HG03097 (cell line): ENCODE measurements at regions not wholly inside any gene's neighbourhood (a gene's known extent, or its start where the extent isn't known, plus 50 kb on each side); places are given as distances from the start of the nearest gene placed in this dataset.

Experiments used
- ATAC-seq: cut with Tn5 transposase; IDR thresholded peaks from one replicate; pipeline ENCODE4 v1.9.1; 2021; ENCODE audit not compliant: unreplicated experiment, low FRiP score

DNA sequence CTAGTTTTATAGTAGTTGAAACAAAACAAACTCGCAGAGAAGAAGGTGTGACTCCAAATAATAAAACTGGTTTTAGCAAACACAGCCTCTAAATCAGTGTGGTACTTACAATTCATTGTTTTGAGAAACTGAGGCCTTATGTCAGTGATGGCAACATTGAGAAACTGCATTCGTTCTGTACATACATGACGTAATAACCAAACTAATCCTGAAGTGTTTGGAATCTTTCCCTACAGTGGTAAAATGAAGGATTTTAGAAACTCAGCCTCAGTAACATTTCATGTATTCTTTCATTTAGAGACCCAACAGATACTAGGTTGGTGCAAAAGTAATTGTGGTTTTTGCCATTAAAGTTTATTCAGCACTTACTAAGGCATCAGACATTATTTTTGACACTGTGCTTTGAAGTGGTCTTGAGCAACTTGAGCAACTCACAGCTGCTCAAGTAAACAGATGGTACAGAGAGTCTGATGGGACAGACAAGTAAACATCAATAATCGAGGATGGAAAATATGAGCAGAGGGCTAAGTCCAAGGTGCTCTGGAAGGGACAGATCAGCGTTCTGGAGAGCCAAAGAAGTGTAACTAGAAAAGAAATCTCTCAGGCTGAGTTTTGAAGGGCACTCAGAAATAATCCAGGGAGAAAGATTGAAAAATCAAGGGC lies 390.8 kb upstream of the BOD1L1 start:
- ATAC-seq = no peak

DNA sequence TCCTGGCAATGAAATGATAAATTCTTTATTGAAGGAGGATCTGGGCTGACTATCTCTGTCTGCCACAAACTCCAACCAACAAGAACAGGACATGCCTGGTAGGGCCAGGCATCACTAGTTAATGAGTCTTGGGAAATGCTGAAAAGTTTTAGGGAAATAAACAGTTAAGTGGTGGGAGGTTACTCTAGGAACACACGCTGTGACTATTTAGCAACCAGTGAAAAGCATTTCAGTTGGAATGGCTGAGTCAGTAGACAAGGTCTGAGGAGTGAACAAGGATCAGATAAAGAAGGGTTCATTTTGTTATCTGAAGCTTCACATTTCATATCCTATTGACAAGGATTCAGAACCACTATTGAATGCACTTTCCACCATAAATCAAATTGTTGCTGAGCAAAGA lies 394.9 kb upstream of the BOD1L1 start:
- no peak for ATAC-seq

GRCh38 chr4:14023036-14023435 lies 395.5 kb upstream of the BOD1L1 start:
- no peak for ATAC-seq

DNA sequence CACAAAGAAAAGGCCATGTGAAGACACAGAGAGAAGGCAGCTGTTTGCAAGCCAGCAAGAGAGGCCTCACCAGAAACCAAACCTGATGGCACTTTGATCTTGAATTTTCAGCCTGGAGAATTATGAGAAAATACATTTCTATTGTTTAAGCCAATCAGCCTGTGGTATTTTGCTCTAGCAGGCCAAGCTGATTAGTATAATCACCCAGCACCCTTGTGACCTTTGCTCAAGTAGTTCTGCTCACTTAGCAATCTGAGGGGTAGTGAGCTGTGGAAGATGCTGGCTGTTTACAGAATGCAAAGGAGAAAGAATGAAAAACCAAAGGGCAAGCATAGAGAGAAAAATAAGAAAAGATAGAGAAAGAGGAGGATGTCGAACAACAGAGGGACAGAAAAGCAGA lies 396.4 kb upstream of the BOD1L1 start:
- ATAC-seq = no peak

GRCh38 chr4:14025111-14025510 lies 397.6 kb upstream of the BOD1L1 start:
- ATAC-seq = no peak

DNA sequence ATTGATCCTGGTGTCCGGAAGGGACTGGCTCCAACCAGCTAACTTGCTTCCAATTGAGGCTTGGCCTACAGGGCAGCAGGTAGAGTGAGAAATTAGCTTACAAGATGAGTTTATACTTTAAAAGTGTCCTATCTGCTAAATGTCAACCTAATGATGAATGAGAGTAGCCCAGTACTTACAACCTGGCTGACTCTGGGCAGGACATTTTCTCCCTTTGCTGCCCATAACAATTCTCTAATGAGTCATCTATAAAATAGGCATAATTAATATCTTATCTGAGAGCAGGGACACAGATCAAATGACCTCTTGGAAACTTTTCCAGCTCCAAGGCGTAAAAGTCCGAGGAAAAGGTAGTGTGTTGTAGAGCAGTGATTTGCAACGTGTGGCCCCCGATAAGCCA lies 398.4 kb upstream of the BOD1L1 start:
- ATAC-seq = no peak

DNA sequence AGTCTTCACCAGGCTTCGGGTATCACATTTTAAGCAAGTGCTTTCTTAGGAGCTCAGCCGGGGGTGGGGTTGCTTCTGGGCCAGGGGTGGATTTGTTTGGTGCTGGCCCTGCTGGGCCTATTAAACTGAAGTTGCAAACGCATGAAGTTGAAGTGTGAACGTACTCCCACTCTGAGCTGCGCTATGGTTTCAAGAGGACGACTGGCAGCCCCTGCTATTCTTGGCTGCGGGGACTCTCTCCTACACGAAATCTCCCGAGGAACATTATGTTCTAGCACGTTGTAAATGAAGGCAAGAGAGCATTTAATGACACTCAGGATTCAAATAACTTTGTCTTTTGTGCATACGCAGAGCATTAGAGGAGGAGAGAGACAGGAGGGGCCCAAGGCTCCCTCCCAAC lies 401.3 kb upstream of the BOD1L1 start:
- no peak for ATAC-seq

GRCh38 chr4:14035076-14035475 lies 407.6 kb upstream of the BOD1L1 start:
- no peak for ATAC-seq

DNA sequence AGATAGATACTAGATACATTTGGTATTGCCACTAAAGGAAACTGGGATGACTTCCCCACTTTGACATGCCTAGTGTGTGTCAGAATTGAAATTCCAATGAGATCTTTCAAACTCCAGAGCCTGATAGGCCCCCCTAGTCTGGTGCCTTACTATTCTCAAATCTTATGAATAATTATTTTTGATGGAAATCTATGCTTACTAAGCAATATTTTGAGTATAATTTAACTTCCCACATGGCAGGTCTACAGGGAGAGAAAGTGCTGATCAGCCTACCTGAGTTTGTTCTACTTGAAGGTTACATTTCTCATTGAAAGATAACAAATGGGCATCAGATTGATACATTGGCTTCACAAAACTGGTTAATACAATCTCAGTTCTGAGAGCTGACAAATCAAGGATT lies 415.7 kb upstream of the BOD1L1 start:
- no peak for ATAC-seq

DNA sequence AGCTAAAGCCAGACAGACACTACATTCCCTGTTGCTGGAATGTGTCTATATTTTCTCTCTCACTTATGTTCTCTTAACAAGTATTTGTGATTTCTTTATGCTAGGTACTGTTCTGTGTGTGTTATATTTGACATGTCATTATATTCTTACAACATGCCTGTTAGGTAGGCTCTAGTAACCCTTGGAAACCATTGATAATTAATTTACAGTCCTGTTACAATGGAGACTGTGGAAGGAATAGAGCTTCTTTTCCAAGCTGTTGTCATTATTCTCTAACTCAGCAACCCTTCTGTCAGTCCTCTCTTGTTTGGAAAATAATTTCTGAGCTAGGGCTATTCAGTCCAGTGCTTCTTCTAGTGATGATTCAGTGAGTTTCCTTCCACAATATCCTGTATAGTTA lies 419.1 kb upstream of the BOD1L1 start:
- ATAC-seq = no peak

GRCh38 chr4:14047840-14048239 lies 420.3 kb upstream of the BOD1L1 start:
- no peak for ATAC-seq

GRCh38 chr4:14049946-14050345 lies 422.4 kb upstream of the BOD1L1 start:
- no peak for ATAC-seq

DNA sequence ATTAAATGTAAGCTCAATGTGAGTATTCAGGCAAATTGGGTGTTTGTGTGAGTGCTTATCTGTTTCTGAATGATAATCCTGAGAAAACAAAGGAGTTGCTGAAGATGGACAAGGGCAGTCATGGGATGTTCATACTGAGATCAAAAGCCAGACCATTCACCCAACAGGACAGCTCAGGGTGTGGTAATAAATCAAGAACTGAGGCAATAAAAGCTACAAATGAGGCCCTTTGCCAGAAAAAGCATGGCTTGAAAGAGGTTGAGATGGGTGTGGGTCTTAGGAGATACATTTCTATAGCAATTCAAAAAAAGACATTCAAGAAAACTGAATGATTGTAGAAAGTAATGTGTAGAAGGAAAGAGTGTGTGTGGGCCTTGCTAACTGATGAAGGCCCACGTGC lies 425.8 kb upstream of the BOD1L1 start:
- no peak for ATAC-seq

GRCh38 chr4:14054391-14054790 lies 426.9 kb upstream of the BOD1L1 start:
- ATAC-seq = no peak

GRCh38 chr4:14059006-14059405 lies 431.5 kb upstream of the BOD1L1 start:
- no peak for ATAC-seq

DNA sequence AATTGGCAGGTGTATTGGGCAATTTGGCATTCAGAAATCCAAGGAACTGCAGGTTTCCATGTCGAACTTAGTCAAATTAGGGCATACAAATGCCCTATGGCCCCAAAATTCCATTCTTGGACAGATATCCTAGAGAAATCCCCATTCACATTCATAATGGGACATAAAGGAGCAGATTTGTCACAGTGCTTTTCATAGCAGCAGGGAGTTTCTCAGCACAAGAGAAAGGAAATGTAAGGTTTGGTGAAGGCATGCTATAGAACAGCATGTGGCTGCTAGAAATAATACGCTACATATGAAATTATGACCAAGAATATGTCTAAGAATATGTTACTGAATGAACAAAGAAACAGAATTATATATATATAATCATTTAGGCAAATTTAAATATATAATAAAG lies 437.5 kb upstream of the BOD1L1 start:
- no peak for ATAC-seq

- no peak for ATAC-seq
Observed at GRCh38 chr4:14065406-14065805, 437.9 kb upstream of the BOD1L1 start.

GRCh38 chr4:14066979-14067378 lies 439.5 kb upstream of the BOD1L1 start:
- no peak for ATAC-seq

DNA sequence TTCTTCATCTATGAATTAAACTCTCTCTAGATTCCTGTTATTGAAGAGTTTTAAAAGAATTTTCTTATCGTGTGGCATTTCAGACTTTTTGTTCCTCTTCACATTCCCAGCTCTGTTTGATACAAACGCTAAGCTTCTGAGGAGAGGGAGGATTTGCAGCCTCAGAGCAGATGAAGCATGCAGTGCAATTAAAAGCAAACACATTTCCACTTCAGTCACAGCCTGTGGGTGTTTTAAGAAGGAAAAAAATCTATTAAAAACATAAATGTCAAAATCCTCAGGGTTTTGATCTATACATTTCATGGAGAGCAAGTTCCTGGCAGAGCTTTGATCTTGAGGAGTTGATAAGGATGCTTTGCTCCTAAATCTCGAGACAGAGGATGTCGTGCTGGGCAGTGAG lies 442.4 kb upstream of the BOD1L1 start:
- no peak for ATAC-seq

DNA sequence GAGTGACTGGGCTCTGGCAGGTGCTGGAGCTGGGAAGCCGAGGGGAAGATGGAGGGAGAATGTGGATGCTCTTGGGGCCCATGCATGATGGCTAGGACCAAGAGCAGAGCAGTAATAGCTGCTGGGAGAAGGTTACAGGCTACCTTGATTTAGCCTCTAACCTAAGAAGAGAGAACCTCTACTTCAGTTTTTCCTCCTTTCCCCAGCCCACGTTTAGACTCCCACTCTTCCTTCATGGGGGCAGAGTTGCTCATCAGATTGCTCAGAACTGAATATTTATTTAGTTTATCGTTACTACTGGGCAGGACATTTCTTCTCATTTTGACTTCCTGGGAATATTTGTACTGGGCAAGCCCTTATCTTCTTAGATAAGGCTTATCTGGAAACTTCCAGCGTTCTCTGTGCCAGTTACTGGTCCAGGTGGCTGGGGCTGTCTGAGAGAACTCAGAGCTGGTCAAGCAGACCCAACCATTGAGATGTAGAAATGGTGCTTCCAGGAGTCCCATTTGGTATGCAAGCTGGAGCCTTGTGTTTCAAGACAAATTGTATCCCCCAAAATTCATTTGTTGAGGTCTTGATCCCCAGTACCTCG lies 442.9 kb upstream of the BOD1L1 start:
- ATAC-seq = no peak

DNA sequence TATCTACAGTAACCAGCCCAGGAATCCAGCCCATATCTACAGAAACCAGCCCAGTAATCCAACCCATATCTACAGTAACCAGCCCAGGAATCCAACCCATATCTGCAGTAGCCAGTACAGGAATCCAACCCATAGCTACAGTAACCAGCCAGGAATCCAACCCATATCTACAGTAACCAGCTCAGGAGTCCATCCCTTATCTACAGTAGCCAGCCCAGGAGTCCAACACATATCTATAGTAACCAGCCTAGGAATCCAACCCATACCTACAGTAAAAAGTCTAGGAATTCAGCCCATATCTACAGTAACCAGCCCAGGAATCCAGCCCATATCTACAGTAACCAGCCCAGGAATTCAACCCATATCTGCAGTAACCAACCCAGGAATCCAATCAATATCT lies 445.0 kb upstream of the BOD1L1 start:
- ATAC-seq = no peak

- no peak for ATAC-seq
Observed at GRCh38 chr4:14076776-14077175, 449.3 kb upstream of the BOD1L1 start.

- ATAC-seq = no peak
Observed at GRCh38 chr4:14078326-14078725, 450.8 kb upstream of the BOD1L1 start.
